Activated CD4-positive, alpha-beta T cell treated with anti-CD3 and anti-CD28 coated beads, Interleukin-2, amount 10 ng/mL, durations not matched to agents 24 days and 14 days (primary cell): ENCODE measurements at regions not wholly inside any gene's neighbourhood (a gene's known extent, or its start where the extent isn't known, plus 50 kb on each side); places are given as distances from the start of the nearest gene placed in this dataset.
"Not testable (repeated sequence)": the region's sequence is repeated elsewhere in the genome, so short reads cannot be mapped to it uniquely, and the experiment has no call there.

Source experiments
- DNase-seq: peaks from one replicate; pipeline ENCODE4 v3.0.0; 2022
- H3K27ac Mint-ChIP-seq: one replicate; pipeline ENCODE4 v1.8.0; 2022; ENCODE audit warnings: mild to moderate bottlenecking, mixed read lengths
- H3K27me3 Mint-ChIP-seq: one replicate; pipeline ENCODE4 v1.8.0; 2022; ENCODE audit warnings: mixed read lengths
- H3K36me3 Mint-ChIP-seq: one replicate; pipeline ENCODE4 v1.8.0; 2022; ENCODE audit warnings: low read depth, mild to moderate bottlenecking, mixed read lengths
- H3K4me1 Mint-ChIP-seq: one replicate; pipeline ENCODE4 v1.8.0; 2021; ENCODE audit warnings: mixed read lengths
- H3K4me3 Mint-ChIP-seq: one replicate; pipeline ENCODE4 v1.8.0; 2022; ENCODE audit warnings: mild to moderate bottlenecking, moderate library complexity, mixed read lengths
- H3K9me3 Mint-ChIP-seq: one replicate; pipeline ENCODE4 v1.8.0; 2021; ENCODE audit warnings: mixed read lengths
- intact Hi-C: fragments of 100-400 bp; cut with micrococcal nuclease; formaldehyde crosslinking; loops from one replicate; pipeline ENCODE4 v1.15.1; 2023

DNA sequence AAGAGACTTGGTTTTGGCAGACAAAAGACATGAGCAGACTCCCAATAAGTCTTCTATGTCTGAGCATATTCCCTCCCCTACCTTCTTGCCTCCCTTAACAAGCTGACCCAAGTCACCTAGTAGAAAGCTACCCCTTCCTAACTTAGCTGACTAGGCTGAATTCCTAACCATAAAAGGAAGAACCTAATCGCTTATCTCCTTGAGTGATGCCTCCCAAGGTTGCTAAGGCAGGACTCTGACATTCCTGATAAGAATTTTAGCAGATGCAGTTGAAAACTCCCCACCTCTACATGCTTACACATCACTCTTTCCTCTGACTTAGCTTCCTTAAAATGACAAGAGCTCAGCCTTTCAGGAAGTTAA, 704.7 kb upstream of the MBL2 start:
- no peaks in the 10 kb centered on the region for H3K36me3 Mint-ChIP-seq
- intact Hi-C loops: no loop called here
- no peak overlapping the region for H3K4me3 Mint-ChIP-seq
- no peaks in the 10 kb centered on the region for H3K27me3 Mint-ChIP-seq
- no peak for DNase-seq
- no peaks in the 10 kb centered on the region for H3K9me3 Mint-ChIP-seq
- no peaks in the 10 kb centered on the region for H3K4me1 Mint-ChIP-seq
- H3K27ac Mint-ChIP-seq: no peak overlapping the region

DNA sequence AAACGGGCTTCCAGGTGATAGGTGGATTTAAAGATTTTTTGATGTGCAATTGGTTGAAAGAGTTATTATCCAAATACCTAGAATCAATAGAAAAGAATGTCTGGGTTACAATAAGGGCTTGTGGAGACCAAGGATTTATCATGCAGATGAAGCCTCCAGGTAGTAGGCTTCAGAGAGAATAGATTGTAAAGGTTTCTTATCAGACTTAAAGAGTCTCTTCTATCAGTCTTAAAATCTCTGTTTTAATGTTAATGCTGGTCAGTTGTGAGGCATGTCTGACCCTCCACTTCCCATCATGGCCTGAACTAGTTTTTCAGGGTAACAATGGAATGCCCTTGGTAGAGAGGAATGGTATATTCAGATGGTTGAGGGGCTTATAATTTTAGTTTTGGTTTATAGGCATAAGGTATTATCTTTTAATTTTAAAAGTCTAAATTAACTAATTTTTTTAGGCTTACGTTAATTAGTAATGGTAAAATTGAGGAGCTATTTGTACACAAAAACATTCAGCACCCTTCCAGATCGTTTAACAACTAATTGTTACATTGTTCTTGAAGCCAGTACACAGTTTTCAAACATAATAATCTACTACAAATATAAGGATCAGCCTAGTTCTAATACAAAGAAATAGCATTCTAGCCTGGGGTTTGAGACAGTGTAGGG, 704.2 kb upstream of the MBL2 start:
- Mint-ChIP-seq H3K4me1 (no peaks in the 10 kb centered on the region), H3K36me3 (no peaks in the 10 kb centered on the region), H3K27me3 (no peaks in the 10 kb centered on the region), H3K27ac (no peak overlapping the region), H3K4me3 (no peak overlapping the region), H3K9me3 (no peaks in the 10 kb centered on the region)
- DNase-seq: no peak
- intact Hi-C loops: no loop called here

DNA sequence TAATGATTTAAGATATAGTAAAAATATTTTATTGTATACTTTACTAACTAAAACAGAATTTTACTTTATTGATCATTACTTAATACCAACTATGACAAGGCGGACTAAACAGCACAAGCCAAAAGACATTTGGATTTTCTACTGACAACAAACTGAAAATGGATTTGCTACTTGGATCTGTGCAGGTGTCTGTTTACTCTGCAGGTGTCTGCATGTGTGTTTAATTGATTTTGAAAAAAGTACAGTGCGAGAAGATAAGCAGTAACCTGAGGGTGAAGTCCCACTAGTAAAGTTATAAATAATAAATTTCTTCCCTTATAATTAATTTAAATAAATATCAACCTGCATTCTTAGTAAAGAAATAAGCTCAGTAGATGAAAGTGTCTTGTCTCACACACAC, 696.8 kb upstream of the MBL2 start:
- DNase-seq: no peak
- H3K27me3 Mint-ChIP-seq: no peaks in the 10 kb centered on the region
- no peaks in the 10 kb centered on the region for H3K36me3 Mint-ChIP-seq
- no peaks in the 10 kb centered on the region for H3K9me3 Mint-ChIP-seq
- no peak overlapping the region for H3K27ac Mint-ChIP-seq
- intact Hi-C loops: no loop called here
- no peak overlapping the region for H3K4me3 Mint-ChIP-seq
- no peaks in the 10 kb centered on the region for H3K4me1 Mint-ChIP-seq

DNA sequence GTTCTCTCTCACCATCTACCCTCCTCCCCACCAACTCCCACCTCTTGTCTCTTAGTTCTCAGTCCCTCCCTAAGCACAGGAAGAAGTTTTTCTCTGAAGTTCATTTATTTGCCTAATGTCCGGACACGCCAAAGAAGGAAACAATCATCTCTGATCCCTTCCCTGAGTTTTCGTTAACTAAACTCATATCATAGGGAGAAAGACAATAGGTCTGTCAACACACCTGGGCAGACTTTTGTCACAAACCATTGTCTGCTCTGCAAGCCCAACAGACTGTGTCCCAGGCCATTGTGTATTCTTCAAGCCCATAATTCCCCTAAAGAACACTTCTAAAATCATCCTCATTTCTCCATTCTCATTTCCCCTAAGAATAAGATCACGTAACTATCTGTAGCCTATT, 691.0 kb upstream of the MBL2 start:
- H3K27me3 Mint-ChIP-seq: no peaks in the 10 kb centered on the region
- no peak for DNase-seq
- no peaks in the 10 kb centered on the region for H3K4me1 Mint-ChIP-seq
- intact Hi-C loops: no loop called here
- no peaks in the 10 kb centered on the region for H3K36me3 Mint-ChIP-seq
- no peak overlapping the region for H3K27ac Mint-ChIP-seq
- H3K4me3 Mint-ChIP-seq: no peak overlapping the region
- H3K9me3 Mint-ChIP-seq: no peaks in the 10 kb centered on the region

DNA sequence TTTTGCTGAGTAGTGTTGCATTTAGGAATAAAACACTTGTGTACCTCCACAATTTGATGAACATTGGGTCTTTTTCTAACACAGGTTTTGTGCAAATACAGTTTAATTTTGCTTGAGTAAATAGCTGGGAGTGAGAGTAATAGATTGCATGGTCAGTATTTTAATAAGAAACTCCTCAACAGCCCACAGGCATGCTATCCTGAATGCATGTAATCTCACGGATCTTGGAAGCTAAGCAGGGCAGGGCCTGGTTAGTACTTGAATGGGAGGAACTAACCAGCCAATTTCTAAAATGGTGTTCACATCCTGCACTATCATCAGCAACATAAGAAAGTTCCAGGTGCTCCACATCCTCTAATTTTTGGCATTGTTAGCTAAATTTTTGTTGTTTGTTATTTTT, 685.4 kb upstream of the MBL2 start:
- intact Hi-C loops: no loop called here
- no peak for DNase-seq

DNA sequence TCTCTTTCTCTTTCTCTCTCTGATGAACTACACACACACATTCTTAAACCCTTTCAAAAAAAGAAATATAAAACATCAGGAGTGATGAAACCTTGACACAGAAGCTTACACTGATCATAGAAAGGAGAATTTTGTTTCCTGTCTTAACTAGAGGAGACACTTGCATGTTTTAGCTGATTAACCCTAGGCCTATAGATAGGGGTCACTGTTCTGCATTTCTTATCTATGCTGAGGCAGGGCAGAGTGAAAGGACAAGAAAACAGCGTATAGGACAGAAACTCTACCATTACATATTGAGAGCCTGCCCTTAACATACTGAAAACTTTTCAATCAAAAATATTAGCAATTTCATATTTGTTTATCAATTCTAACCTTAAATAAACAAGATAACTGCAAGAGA, 680.6 kb upstream of the MBL2 start:
- Mint-ChIP-seq H3K4me3 (no peak overlapping the region), H3K27ac (no peak overlapping the region), H3K27me3 (no peaks in the 10 kb centered on the region), H3K9me3 (peaks cover 3% of the 10 kb centered on the region), H3K36me3 (no peaks in the 10 kb centered on the region), H3K4me1 (no peaks in the 10 kb centered on the region)
- no peak for DNase-seq
- intact Hi-C loops: no loop called here

More for the DNA sequence above, 685.4 kb upstream of the MBL2 start:
- no peak overlapping the region for H3K27ac Mint-ChIP-seq
- H3K4me3 Mint-ChIP-seq: no peak overlapping the region
- H3K36me3 Mint-ChIP-seq: no peaks in the 10 kb centered on the region
- no peaks in the 10 kb centered on the region for H3K9me3 Mint-ChIP-seq
- no peaks in the 10 kb centered on the region for H3K27me3 Mint-ChIP-seq
- no peaks in the 10 kb centered on the region for H3K4me1 Mint-ChIP-seq

DNA sequence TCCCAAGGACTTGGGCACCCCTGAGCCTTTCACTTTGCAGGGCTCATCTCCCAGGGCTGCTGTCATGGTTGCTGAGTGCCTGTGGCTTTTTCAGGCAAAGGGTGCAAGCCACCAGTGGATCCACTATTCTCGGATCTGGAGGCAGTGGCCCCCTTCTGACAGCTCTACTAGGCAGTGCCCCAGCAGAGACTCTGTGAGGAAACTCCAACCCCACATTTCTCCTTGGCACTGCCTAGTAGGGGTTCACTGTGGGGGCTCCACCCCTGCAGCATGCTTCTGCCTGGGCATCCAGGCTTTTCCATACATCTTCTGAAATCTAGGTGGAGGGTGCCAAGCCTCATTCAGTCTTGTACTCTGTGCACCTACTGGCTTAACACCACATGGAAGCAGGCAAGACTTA, 675.0 kb upstream of the MBL2 start:
- DNase-seq: no peak
- peaks cover 4% of the 10 kb centered on the region for H3K9me3 Mint-ChIP-seq
- intact Hi-C loops: no loop called here
- no peak overlapping the region for H3K4me3 Mint-ChIP-seq
- no peaks in the 10 kb centered on the region for H3K27me3 Mint-ChIP-seq
- H3K27ac Mint-ChIP-seq: no peak overlapping the region
- no peaks in the 10 kb centered on the region for H3K4me1 Mint-ChIP-seq
- no peaks in the 10 kb centered on the region for H3K36me3 Mint-ChIP-seq

DNA sequence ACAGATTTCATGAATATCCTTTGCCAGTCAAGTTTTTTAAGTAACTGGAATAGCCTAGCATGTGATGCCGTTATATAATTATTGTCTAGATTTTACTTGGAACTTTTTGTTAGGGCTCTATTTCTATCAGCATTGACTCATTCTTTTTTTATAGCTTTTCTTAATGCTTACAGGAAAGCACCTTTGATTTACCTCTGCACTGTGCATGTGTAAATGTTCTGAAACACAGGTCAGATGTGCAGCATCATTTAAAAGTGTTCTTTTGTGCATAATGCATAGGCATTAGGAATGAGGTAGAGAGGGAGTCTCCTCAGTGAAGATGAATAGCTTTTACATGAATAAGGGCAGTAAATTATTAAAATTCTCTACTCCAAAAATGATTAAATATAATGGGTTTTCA, 669.3 kb upstream of the MBL2 start:
- Mint-ChIP-seq H3K36me3 (no peaks in the 10 kb centered on the region), H3K4me3 (no peak overlapping the region), H3K27ac (no peak overlapping the region), H3K4me1 (no peaks in the 10 kb centered on the region), H3K9me3 (no peaks in the 10 kb centered on the region), H3K27me3 (no peaks in the 10 kb centered on the region)
- DNase-seq: no peak
- intact Hi-C loops: no loop called here

DNA sequence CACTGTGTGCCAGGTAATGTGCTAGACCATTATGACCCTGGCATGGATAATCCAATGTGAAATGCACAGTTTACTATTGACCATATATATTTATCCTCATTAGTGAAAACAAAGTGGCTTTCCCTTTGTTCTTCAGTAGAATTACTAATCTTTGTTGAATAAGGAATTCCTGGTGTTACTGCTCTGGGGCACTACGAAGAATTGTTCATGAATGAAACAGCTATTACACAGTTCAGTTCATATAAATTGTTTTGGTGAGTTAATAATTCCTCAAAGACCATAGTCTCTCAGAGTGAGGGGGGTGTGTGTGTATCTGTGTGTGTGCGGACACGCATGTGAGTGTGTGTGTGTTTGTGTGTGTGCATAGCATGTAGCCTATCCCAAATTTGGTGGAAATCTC, 668.0 kb upstream of the MBL2 start:
- DNase-seq: no peak
- no peaks in the 10 kb centered on the region for H3K4me1 Mint-ChIP-seq
- intact Hi-C loops: no loop called here
- no peaks in the 10 kb centered on the region for H3K27me3 Mint-ChIP-seq
- no peaks in the 10 kb centered on the region for H3K36me3 Mint-ChIP-seq
- H3K9me3 Mint-ChIP-seq: no peaks in the 10 kb centered on the region
- H3K27ac Mint-ChIP-seq: no peak overlapping the region
- no peak overlapping the region for H3K4me3 Mint-ChIP-seq

DNA sequence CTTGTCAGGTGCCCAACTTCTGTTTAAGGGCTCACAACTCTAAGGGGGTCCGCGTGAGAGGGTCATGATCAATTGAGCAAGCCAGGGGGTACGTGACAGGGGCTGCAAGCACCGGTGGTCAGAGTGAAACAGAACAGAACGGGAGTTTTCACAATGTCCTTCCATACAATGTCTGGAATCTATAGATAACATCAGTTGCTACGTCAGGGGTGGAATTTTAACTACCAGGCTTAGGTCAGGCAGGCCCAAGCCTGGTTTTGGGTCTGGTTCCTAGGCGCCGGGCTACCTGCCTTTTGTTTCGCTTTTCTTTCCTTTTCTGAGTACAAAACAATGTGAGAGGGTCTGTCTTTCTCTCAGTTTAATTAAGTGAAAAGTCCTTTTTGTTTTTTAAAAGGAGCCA, 666.5 kb upstream of the MBL2 start:
- H3K36me3 Mint-ChIP-seq, intact Hi-C loops, H3K4me1 Mint-ChIP-seq, DNase-seq, H3K27me3 Mint-ChIP-seq, H3K27ac Mint-ChIP-seq, H3K4me3 Mint-ChIP-seq, H3K9me3 Mint-ChIP-seq: not testable (repeated sequence)

DNA sequence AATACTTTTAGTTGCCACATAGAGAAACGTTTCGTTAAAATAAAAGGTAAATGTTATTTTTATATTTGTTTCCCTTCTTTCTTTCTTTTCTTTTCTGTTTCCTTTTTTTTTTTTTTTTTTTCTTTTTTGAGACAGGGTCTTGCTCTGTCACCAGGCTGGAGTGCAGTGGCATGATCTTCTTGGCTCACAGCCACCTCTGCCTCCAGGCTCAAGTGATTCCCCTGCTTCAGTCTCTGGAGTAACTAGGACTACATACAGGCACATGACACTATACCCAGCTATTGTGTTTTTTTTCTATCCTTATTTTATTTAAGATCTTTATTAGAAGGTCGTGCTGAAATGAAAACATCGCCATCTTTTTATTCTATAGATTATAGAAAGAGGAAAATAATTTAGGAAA, 661.8 kb upstream of the MBL2 start:
- Mint-ChIP-seq H3K27ac (no peak overlapping the region), H3K4me3 (no peak overlapping the region), H3K9me3 (no peaks in the 10 kb centered on the region), H3K27me3 (no peaks in the 10 kb centered on the region), H3K36me3 (no peaks in the 10 kb centered on the region), H3K4me1 (no peaks in the 10 kb centered on the region)
- DNase-seq: no peak
- intact Hi-C loops: no loop called here

DNA sequence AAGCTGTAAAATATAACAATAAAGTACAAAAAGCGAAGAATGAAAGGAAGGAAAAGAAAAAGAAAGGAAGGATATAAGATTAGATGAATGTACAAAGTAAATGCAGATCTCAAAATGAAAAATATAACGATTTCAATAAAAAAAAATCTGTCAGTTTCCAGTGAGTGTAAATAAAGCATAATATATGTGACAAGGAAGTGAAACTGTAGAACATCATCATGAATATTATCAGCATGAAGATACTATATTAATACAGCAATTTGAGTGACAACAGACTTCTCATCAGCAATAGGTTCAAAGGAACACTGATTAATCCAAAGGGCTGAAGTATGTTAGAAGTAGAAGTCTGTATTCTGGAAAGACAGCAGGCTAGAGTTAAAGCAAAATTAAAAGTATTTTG, 659.5 kb upstream of the MBL2 start:
- DNase-seq: no peak
- H3K4me3 Mint-ChIP-seq: no peak overlapping the region
- no peaks in the 10 kb centered on the region for H3K9me3 Mint-ChIP-seq
- intact Hi-C loops: no loop called here
- H3K4me1 Mint-ChIP-seq: no peaks in the 10 kb centered on the region
- H3K36me3 Mint-ChIP-seq: no peaks in the 10 kb centered on the region
- H3K27ac Mint-ChIP-seq: no peak overlapping the region
- no peaks in the 10 kb centered on the region for H3K27me3 Mint-ChIP-seq

DNA sequence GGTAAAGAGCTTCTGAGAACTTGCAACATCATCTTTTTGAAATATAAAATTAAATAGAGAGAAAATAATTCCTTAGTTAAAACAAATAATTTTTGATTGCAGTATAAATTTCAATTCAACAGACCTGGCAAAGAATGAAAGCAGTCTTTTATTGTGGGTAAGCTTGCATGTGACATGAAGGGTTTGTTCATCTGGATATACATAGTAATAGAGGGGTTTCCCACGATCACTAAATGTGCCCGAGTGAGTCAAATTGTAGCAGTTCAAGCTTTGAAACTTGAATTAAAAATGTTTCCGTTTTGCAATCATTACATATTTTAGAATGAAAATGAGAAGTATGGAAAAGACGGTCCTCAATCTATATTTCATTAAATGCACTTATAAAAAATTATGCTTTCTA, 658.4 kb upstream of the MBL2 start:
- intact Hi-C loops: no loop called here
- H3K27ac Mint-ChIP-seq: no peak overlapping the region
- H3K9me3 Mint-ChIP-seq: no peaks in the 10 kb centered on the region
- no peak for DNase-seq
- no peaks in the 10 kb centered on the region for H3K4me1 Mint-ChIP-seq
- H3K4me3 Mint-ChIP-seq: no peak overlapping the region
- H3K27me3 Mint-ChIP-seq: no peaks in the 10 kb centered on the region
- H3K36me3 Mint-ChIP-seq: no peaks in the 10 kb centered on the region

DNA sequence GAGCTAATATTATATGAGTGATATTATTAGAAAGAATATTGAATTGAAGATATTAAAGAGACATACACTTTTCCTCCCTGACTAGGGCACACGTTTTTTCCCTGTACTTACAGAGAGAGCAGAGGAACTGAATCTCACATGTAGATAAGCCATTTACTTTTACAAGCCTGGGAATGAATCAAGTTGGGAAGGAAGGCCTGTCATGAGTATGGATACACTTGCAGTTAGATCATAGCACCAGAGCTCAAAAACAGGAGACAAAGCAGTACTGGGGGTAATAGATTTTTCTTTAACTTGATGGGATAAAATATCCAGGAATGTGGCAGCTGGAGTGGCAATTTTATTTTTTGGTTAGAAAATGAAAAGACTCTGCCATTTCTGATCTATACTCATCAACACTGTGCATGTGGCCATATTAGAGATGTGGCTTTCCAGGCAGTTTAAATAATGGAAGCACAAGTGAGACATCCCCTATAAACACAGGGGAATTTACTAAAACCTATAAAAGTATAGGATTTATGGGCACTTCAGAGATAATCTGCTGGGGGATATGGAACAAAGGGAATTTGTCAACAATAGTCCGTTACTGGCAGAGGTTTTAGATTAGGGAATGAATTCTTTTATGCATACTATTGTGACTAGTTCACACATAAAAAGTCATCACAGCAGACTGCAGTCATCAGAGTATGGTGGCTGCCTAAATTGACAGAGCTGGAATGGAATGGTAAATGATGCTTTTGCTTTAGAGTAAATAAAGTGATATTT, 657.7 kb upstream of the MBL2 start:
- no peaks in the 10 kb centered on the region for H3K9me3 Mint-ChIP-seq
- intact Hi-C loops: no loop called here
- no peak overlapping the region for H3K4me3 Mint-ChIP-seq
- no peaks in the 10 kb centered on the region for H3K27me3 Mint-ChIP-seq
- DNase-seq: no peak
- no peak overlapping the region for H3K27ac Mint-ChIP-seq
- H3K36me3 Mint-ChIP-seq: no peaks in the 10 kb centered on the region
- no peaks in the 10 kb centered on the region for H3K4me1 Mint-ChIP-seq
